ENCODE measurements at regions not wholly inside any gene's neighbourhood (a gene's known extent, or its start where the extent isn't known, plus 50 kb on each side); places are given as distances from the start of the nearest gene placed in this dataset.

DNA sequence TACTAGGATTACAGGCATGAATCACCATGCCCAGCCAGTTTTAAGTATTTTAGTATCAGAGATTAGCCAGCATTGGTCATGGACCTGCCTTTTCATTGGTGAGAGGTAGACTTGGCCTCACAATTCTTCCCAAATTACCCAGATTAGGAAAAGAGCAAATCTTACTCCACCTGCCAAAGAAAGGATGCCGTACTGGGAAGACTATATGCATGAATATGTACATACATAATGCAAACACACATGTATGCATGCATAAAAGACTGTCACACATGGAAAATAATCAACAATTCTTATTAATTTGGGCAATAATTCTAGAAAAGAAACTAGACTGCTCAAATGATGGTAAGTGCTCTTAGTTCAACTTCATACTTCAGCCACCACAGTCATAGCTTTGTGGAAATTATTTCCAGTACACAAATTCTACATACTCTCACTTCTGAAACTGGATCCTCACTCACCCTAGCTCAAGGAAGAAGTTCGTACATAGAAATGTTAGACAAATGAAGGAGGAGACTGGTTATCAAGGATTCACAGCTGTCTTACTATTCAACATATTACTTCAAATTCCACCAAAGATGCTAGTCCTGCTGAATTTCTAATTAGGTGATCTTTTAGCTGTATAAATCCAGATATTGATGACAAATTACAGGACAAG lies 73.7 kb downstream of the MINAR2 start:
- intact Hi-C loops (cut with DNase I) = no loop called here
- DNase-seq (ENCODE audit: low spot score) = no peak

DNA sequence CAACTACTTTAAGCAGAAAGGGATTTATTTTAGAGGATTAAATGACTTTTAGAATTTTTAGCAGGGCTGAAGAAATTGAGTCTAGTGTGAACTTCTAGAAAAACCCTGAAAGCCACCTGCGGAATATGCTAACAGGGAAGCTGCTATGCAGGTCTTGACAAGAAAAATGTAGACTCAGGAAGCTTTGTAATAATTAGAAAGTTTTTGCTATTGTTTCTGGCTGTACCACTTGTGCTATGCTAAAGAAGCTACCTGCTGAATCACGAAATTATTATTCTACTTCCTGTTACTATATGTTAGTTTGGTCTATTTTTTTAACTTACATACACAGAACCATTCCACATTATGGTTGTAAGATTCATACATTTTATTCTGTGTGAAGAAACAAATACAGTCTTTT lies 74.0 kb upstream of the CHSY3 start:
- DNase-seq (ENCODE audit: low spot score) = no peak
- intact Hi-C loops (cut with DNase I) = no loop called here

DNA sequence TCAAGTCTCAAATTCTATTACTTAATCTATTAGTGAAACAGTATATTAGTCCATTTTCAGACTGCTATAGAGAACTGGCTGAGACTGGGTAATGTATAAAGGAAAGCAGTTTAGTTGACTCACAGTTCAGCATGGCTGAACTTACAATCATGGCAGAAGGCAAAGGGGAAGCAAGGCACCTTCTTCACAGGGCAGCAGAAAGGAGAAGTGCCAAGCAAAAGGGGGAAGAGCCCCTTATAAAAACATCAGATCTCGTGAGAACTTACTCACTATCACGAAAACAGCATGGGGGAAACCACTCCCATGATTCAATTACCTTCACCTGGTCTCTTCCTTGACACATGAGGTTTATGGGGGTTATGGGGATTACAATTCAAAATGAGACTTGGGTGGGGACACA lies 67.9 kb upstream of the CHSY3 start:
- intact Hi-C loops (cut with DNase I) = no loop called here
- DNase-seq (ENCODE audit: low spot score) = no peak

DNA sequence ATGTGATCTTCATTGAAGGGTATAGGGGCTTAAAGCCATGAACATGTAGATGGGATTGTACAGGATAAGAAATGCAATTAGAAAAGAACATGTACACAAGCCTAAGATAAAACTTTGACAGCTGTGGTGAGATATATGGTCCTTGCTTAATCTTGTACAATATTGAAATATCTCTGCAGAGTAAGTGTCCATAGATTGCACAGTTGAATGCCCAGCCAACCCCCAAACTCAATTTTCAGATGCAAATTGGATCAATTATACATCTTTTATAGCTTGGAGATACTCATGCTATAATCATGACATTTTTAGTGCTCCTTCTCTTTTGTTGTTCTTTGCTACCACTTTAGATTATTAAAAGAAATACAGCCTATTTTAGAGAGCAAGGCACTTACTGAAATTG lies 59.5 kb upstream of the CHSY3 start:
- intact Hi-C loops (cut with DNase I) = no loop called here
- no peak for DNase-seq (ENCODE audit: low spot score)

DNA sequence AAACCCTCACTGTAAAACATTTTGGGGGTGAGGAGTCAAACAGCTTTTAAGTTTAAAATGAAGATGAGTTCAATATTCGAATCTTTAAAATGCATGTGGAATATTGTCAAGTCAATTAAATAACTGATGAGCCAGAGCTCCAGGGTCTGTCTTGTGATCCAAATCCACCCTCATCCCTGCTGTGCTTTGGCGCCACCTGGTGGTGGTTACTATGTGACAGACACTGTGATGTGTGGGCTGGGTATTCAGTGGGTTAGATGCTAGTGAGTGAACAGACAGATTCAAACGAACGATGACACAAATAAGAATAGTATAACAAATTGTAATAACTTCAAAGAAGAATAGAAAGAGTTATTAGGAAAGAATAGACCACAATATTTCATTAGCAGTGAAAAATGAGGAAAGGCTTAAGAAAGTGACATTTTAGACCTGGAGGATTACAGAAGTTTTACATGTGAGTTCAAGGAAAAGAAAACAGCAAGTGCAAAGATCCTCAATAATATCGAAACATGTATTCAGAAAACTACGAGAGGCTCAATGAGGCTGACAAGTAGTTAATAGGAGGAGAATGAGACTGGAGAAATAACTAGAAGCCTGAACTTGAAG lies 51.4 kb upstream of the CHSY3 start:
- intact Hi-C loops (cut with DNase I) = no loop called here
- peak; percentile 91 for DNase-seq (ENCODE audit: low spot score)

DNA sequence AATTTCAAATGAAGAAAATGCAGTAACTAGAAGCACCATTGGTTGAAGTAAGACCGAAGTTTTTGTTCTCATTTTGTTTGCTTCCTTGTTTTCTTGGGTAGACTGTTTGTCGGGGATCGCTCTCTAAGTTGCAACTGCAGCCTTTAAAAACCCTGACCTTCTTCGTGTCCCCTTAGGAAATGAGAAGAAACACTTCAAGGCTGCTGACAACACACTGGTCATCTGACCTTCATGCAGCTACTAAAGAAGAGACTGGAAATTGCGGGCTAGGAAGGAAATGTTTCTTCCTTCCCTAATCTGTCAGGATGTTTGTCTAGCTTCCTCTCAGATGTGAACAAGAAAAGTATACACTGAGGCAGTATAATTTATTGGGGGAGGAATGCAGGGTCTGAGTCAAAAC lies 50.7 kb upstream of the CHSY3 start:
- DNase-seq (ENCODE audit: low spot score) = no peak
- intact Hi-C loops (cut with DNase I) = no loop called here
